ELF-1 (cell line): ENCODE measurements at regions not wholly inside any gene's neighbourhood (a gene's known extent, or its start where the extent isn't known, plus 50 kb on each side); places are given as distances from the start of the nearest gene placed in this dataset.
"Not testable (repeated sequence)": the region's sequence is repeated elsewhere in the genome, so short reads cannot be mapped to it uniquely, and the experiment has no call there.

Experiments
- DNase-seq: peaks from one replicate; pipeline ENCODE4 v3.0.0-alpha.2; 2016; ENCODE audit warnings: low read depth, low spot score

DNA sequence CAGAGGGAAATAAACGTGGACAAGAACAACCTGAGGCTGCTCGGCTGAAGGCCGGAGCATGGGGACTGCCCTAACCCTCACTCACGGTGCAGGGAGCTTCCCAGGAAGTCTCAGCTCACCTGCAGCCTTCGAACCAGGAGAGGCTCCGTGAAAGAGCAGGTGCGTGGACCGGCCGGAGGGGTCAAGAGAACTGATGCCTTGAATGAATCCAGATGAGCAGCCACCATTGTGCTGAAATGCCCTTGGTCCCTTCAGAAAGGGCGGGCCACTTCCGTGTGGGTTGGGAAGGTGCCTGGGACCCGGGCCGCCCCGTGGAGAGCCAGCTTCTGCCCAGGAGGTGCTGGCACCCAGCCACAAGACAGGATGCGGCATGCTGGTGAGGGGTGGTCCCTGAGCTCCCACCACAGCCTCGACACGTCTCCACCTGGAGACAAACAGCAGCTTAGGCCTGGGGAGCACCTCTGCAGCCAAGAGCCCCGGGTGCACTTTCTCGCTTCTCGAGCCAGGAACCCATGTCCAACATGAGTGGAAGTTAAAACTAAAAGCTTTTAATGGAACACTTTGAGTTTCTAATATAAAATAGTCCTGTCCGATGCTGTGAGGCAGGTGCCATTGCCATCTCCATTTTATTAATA is 83.5 kb downstream of the TTLL2 start:
- DNase-seq, result no peak

DNA sequence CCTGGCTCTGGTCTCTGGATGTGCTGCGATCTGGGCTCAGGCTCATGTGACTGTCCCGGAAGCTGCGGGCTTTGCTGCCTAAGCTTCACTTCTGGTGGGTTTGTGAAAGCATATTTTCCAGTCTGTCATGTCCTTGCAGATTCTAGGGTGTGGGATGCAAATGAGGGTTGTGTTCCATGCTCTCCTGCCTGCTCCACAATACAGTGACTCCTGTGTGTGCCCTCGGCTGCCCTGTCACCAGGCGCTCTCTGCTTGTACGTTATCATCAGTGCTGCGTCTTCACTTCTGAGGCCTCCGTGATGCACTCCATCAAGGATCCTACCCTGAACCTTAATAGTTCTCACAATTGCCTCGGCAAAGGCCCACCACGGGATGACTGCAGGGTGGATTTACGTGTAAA is 84.2 kb downstream of the TTLL2 start:
- no peak for DNase-seq

DNA sequence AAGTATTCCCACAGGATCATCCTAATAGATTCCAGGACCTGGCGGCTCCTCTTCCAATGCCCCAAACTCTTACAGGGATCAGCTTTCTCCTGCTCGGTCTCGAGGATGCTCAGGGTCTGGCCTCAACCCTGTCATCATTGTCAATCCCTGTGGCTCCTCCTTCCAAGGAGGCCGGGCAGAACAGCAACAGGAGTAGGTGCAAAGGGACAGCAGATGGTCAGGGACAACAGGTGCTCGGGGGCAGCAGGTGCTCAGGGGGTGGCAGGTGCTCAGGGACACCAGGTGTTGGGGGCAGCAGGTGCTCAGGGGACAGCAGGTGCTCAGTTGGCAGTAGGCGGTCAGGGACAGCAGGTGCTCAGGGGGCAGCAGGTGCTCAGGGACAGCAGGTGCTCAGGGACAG is 84.8 kb downstream of the TTLL2 start:
- no peak for DNase-seq

DNA sequence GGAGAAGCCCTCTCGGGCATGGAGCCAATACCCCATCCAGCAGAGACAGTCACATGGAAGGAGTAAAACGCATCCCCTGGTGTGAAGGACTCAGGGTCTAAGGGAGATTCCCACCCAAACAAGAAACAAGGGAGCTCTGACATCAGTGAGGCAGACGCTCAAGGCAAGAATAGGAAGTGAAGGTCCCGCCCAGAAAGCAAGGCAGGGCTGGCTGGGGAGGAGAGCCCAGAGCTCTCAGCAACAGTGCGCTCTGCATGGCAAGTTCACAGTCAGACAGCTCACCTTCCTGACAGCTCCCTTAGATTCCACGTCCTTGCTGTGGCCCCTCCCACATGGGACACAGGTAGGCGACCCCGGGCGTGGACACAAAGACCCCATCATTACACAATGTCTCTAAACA is 85.6 kb downstream of the TTLL2 start:
- DNase-seq, result no peak

DNA sequence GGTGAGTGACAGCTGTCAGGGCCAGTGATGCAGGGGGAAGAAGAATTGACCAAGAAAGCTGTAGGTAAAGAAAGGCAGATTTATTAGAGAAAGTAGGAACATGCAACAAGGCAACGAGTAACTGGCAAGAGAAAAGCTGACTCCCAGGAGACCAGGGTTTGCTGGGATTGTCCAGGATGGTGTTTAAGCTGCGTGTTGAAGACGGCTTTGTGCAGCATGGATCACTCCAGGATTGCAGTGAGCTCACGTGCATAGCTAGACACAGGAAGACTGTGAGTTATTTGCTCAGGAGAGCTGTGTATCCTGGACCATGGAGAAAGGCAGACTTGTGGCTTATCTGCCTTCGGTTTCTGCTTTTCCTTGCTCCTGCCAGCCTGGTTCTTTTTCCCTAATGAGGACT is 87.6 kb downstream of the TTLL2 start:
- DNase-seq, result no peak

DNA sequence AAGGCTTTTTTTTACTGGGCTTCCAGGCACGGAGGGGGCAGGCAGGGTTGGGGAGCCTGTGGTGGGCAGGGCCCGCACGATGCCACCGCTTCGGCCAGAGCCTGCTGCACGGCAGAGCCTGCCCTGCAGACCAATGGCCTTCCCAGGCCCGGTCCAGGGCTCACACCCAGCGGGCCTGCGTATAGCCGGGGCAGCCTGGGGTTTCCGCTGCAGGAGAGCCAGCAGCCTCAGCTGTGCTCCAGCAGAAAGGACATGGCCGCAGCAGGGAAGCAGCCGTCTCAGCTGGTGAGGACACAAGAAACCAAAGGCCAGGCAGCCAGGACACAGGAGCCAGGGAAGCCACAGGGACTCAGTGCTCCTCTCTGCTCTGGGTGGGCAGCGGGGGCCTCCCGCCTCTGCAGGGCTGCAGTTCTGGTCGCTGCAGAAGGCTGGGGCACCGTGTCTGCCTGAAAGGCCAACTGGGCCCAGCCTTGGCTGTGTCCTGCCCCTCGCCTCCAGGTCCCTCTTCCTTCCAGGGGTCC is 90.6 kb downstream of the TTLL2 start:
- no peak for DNase-seq

DNA sequence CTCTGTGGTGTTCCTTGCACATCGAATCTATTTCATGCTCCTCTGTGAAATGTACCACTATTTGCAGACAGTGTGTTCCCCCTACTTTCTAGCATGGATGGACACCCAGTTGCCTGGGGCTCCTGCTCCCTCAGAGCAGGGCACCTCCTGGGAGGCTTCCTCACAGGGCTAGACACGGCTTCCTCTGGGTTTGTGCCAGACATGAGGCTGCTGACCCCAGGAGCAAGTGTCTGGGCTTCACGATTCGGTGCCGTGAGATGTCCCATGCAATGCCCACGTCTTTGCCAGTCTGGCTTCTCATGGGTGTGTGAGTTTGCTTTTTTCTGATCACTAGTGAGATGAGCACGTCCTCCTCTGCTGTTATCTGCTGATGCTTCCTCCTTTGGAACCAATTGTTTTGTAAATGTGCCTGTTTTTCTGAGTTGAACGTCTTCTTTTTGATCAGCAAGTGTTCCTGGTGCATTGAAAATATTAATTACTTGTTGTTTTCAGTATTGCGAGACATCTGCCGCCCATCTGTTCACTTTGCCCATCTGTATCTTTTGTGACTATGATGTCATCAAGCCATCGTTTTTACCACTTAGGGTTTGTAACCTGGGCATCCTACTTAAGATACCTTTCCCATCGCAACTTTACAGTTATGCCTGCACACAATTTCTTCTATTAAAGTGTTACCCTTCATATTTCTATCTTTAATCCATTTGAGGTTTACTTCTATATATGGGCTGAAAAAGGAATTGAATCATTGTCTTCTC is 92.0 kb downstream of the TTLL2 start:
- DNase-seq, result no peak

DNA sequence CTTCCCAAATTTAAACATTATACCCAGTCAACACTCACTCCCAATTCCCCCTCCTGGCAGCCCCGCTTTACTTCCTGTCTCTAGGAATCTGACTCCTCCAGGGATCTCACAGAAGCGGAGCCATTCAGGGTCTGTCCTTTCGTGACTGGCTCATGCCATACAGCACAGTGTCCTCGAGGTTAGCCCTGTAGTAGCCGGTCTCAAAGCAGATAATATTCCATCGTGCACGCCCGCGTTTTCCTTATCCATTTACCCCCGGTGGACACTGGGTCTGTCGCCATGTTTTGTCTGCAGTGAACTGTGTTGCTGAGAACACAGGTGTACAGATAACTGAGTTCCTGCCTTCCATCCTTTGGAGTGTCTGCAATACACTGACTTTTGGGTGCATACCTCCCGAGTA is 95.3 kb downstream of the TTLL2 start:
- no peak for DNase-seq

DNA sequence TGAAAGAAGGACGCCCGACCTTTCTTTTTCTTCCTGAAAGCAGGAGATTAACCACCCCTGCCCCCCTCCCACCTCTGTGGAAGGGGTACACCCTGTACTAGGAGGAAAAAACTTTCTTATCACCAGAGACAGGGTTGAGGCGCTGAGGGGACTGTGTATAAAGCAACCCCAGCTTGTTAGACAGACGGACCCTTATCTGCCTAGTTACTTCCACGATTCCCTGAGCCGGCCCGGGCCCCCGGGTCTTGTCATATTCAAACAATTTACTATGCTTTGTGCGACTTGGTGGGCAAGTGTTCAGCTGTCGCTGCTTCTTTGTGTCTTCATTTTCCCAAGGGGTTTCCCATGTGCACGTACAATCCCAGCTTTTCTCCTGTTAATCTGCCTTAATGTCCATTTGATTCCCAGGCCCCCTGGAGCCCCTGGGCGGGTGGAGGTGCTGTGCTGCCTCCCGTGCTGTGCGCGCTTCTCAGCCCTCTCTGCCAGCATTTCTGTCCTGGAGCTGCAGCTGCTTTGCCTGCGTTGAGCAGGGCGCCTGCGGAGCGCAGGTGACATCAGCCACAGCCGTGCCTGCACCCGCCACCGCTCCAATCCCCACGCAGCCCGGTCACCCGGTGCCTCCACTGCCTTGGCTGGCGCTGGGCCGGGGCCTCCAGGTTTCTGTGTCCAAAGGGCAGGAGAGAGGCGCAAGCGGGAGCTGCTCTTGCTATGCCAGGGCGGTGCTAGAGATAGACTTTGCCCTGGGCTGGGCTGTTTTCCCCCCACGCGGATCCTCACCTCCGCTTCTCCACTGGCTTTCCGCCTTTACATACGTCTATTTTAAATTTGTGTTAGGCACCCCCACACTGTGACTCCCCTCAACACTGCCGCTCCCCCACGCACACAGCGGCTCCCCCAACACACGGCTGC is 96.2 kb downstream of the TTLL2 start:
- peak; percentile 62 for DNase-seq

DNA sequence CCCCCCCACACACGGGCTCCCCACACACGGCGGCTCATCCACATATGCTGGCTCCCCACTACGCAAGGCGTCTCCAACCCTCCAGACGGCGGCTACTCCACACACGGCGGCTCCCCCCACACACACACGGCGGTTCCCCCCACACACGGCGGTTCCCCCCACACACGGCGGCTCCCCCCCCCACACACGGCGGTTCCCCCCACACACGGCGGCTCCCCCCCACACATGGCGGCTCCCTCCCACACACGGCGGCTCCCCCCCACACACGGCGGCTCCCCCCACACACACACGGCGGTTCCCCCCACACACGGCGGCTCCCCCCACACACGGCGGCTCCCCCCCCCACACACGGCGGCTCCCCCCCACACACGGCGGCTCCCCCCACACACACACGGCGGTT is 97.1 kb downstream of the TTLL2 start:
- DNase-seq, result not testable (repeated sequence)

DNA sequence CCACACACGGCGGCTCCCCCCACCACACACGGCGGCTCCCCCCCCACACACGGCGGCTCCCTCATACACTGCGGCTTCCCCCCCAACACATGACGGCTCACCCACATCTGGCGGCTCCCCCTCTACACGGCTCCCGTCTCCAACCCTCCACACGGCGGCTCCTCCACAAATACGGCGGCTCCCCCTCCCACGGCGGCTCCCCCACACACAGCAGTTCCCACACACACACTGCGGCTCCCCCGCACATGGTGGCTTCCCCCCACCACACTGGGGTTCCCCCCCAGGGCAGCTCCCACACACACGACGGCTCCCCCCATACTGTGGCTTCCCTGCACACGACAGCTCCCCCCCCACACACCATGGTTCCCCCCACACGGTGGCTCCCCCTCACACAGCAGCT is 98.0 kb downstream of the TTLL2 start:
- no peak for DNase-seq

DNA sequence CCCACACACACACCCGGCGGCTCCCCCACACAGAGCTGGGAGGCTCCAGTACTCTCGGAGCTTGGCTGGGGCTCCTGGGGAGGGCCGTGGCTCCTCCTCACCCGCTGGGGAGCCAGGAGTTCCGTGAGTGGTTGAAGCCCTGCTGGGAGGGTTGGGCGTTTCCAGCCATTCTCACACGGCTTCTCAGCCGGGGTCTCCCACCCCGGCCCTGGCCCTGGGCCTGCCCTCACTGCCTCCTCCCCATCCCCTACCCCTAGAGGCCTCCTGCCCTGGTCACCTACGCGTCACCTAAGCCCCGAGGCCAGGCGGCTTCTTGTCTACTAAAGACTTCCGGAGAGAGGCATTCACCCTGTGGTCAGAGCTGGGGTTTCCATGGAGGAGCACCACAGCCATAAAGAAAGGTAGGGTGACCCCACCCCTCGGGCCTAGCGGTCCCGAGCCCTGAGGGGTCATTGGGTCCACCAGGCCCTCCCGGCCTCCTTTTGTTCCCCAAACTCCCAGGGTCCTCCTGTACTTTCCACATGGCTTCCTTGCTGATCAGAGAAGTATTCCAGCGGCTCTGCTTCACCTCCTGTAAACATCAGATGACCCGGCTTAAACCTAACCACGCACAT is 99.3 kb downstream of the TTLL2 start:
- DNase-seq, result peak; percentile 79

DNA sequence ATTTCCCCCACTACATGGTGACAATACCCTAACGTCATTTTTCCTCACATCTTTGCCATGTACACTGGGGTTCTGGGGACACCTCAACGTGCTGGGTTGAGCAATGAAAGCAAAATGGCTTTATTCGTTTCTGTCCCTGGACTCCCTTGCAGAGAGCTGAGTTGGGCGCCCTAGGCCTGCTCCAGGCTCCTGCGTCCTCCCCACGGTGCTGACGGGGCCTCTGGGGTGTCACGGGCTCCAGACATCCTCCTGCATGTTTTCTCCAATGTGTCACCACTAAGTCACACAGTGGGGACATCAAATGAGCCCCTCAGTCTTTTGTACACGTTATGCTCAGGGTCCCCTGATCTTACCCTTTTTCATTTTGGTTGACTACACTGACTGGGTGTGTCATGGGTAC is 99.8 kb downstream of the TTLL2 start:
- DNase-seq, result no peak

DNA sequence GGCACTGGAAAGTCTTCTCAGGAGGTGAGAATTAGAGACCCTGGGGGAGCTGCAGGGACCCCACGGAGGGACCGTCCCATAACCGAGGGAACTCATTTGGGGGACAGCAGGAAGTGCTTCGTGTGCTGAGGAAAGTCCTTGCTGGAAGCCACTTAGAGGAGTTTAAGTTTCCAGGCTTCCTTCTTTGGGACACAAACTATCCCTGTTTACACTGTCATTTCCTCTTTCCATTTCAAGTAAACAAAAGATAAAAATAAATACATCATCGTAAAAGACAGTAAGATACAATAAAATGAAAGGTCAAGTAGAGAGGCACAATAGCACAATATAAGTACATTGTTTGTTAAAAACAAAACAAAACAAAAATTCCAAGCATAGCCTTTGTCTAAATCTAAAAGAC is 101.2 kb downstream of the TTLL2 start:
- DNase-seq, result no peak

DNA sequence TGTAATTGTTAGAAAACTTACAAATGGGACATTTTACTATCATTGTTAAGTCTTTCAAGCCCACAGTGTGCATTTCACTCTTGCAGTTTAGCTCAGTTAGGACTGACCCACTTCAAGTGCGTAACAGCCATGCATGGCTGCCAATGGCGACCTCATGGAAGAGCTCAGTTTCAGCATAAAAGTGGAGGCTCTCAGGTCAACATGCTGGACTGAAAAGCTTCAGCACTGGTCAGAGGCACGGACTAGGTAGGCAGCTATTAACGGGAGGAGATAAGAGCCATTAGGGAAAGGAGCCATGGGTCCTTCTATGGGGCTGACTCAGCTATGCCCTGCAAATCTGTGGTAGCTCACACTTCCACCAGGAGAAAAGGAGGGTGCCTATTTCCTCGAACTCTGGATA is 101.8 kb downstream of the TTLL2 start:
- DNase-seq, result no peak

DNA sequence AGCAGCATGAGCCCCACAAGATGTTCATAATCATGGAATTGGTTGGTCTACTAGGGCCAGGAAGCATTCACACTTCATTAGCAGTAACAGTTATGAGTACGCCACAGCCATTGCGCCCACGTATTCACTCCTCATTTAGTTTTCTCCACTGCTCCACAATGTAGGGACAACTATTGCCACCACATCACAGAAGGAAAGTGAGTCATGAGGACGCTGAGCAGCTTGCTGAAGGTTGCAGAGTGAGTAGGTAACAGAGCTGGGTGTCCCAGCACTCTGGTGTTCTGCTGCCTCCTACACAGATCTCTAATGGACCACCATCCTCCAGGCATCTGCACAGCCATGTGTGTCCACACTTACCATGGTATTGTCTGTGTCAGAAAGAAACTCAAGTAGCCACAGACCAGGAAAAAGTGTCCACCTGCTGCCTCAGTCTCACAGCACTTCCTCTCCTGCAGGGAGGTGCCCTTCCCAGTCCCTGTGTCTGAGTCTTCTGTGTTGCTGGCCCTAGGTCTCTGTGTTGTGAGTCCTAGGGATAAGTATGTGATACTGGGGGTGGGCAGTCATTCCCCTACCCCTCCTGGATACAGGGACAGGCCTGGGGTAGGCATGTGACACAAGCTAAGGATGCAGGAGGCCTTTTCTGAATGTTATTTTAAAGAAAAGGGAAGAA is 103.9 kb downstream of the TTLL2 start:
- no peak for DNase-seq

DNA sequence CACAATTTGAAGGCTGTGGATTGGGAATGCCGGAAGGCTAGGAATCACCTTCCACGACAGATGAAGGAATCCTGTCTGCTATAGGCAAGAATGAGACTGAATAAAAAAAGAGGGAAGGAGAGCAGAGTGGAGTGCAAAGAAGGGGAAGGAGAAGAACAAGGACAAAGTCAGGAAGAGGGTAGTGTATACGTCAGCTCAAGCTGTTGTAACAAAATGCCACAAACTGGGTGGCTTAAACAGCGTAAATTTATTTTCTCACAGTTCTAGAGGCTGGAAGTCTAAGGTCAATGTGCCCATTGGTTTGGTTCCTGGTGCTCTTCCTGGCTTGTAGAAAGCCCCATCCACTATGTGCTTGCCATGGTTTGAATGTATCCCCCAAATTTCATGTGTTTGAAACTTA is 104.5 kb downstream of the TTLL2 start:
- DNase-seq, result no peak

DNA sequence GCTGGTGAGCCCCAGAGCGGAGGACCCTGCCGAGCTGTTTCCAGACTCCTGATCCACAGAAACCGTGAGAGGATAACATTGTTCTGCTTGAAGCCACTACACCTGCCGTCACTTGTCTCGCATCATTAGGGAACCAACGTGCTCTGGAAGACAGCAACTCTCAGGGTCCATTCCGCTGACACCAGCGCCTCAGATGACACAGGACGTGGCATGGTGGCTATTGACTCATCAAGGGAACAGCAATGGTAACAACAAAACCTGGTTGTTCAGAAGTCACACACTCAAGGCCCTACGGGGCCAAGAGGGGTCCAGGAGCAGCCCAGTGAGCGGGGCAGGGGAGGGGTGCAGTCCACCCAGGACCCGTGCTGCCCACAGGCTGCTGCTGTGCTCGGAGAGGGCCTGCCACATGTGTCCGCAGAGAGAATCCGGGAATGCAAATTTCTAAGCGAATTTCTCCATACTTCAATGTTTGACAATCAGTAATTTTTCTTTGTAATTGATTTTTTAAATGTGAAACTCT is 110.4 kb downstream of the TTLL2 start:
- no peak for DNase-seq

DNA sequence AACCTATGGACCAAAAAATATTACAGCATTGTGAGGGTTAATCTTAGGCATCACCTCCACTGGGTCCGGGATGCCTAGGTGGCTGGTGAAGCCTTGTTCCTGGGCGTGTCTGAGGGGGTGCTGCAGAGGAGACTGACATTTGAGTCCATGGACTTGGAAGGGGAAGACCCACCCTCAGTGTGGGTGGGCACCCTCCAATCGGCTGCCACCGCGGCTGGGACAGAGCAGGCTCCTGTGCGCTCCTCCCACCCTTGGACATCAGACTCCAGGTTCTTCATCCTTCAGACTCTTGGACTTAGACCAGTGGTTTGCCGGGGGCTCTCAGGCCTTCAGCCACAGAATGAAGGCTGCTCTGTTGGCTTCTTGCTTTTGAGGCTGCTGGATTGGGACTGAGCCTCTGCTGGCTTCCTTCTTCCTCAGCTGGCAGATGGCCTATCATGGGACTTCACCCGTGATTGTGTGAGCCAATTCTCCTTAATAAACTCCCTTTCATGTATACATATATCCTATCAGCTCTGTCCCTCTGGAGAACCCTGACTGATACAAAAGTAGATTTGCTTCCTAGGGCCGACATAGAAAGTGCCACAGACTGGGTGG is 113.1 kb downstream of the TTLL2 start:
- no peak for DNase-seq

DNA sequence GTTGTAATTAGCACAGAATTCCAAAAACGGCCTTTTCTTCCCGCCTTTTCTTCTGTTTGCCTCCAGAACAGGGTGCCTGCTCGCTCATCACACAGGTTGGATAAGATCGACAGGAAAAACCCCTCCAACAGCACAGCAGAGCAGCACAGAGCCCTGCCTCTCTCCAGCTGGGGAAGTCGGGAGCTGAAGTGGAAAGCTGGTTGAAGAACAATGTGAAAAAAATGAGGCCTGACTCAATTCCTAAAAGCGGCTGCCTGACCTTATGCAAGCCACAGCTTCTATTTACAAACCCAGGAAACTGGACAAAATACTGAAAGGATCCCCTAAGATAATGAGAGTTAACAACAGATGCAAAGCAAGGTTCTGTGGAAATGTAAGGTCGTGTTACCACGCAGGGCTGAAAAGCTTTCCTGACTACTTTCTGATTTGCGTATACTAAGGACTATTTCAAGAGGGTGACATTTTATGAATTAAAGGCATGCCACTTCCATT is 116.9 kb downstream of the TTLL2 start:
- peak; percentile 84 for DNase-seq
